ENCODE measurements at regions not wholly inside any gene's neighbourhood (a gene's known extent, or its start where the extent isn't known, plus 50 kb on each side); places are given as distances from the start of the nearest gene placed in this dataset.
"Not testable (repeated sequence)": the region's sequence is repeated elsewhere in the genome, so short reads cannot be mapped to it uniquely, and the experiment has no call there.

- DNase-seq: no peak
Measured at GRCh38 chr10:20381761-20382160, 515.4 kb downstream of the NEBL start.

DNA sequence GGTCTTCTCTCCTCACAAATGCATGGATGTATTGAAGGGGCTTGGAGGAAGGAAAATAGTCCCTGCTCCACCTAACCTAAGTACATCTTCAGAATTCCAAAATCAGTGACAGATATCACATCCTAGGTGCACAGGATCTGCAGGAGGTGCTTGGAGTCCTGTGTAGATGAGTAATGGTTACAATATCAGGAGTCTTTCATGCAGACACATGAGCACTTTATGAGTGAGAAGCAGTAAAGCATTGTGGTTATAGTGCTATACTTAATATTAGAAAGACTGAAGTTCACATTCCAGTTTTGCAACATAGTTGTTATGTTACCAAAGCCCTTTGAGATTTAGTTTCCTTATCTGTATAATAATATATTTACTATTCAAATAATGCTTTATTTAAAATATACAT lies 516.7 kb downstream of the NEBL start:
- no peak for DNase-seq

DNA sequence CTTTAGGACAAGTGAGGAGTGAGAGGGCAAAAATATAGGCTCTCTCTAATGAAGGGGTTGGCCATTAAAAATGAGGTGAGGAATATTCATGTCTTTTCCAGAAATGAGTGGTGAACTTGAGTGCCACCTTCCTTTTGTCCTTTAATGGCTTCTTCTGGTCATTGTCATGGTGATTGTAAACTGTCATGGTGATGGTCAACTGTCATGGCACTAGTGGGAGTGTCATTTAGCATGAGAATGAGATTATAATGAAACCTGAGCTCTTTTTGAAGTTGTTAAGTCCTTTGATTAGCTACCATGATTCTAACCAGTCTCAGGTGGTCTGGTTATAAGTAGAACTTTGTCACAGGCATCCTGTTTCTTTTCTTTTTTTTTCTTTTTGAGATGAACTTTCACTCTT lies 524.4 kb downstream of the NEBL start:
- DNase-seq: no peak

GRCh38 chr10:20370977-20371533 lies 526.1 kb downstream of the NEBL start:
- not testable (repeated sequence) for DNase-seq

GRCh38 chr10:20369863-20370736 lies 527.0 kb downstream of the NEBL start:
- DNase-seq: no peak

DNA sequence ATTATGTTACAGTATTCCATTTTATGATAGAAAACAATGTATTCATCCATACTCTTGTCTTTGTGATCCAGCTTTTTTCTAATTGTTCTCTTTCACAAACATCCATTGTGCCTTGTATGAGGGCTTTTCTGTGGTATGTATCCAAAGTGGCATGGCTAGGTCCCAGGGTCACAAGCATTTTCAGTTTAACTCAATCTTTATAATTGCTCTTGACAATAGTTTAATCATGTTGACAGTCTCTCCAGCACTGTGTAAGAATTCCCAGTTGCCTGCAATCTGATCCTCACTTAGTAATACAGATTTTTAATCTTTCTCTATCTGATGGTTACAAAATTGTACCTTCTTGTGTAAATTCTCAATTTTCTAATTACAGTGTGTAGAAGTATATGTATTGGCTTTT lies 533.4 kb downstream of the NEBL start:
- no peak for DNase-seq

DNA sequence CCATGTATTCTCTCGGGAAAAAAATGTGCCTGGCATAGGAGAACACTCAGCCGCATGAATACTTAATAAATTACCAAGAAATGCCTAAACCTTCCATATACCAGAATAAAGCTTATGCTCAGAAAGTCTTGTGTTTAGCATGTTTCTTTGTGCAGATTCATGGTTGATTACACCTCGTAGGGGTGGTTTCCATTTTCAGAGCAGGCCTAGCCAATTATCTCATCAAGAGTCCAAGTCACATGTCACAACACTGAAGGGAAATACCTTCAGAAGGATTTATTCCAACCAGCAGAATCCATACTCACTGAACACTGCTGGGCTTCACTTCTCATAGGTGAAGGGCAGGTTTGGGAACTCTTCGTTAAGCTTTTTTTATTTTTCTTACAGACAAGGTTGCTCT lies 539.7 kb downstream of the PLXDC2 start:
- DNase-seq: no peak

DNA sequence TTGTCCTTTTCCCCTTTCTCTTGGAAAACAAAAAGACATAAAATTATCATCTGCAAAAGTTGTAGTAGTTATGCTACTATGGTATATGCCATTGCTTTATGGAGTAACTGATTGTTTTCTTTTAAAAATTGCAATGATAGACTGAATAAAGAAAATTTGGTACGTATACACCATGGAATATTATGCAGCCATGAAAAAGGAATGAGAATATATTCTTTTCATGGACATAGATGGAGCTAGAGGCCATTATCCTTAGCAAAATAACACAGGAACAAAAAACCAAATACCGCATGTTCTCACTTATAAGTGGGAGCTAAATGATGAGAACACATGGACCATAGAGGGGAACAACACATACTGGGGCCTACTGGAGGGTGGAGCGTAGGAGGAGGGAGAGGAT lies 538.8 kb downstream of the PLXDC2 start:
- DNase-seq: no peak

- DNase-seq: no peak
Measured at GRCh38 chr10:20354166-20354565, 537.9 kb downstream of the PLXDC2 start.

DNA sequence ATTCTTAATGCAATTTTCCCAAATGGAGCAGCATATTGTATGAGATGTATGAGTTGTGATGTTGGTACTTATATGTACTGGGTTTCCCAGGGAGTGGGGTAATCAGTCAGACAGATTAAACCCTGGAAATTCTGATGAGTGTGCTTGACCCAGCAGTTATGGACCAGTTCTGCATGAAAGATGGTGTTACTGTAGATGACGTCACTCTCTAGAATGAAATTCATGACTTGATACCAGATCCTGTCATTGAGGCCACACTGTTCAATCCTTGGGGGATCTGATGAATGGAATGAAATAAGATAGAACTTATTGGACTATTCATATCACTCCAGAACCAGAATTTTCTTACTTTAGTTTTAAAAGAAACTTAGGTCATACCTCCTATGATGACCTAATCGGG lies 534.3 kb downstream of the PLXDC2 start:
- no peak for DNase-seq

GRCh38 chr10:20343036-20343435 lies 526.8 kb downstream of the PLXDC2 start:
- no peak for DNase-seq
